SK-N-MC (cell line): ENCODE measurements at regions not wholly inside any gene's neighbourhood (a gene's known extent, or its start where the extent isn't known, plus 50 kb on each side); places are given as distances from the start of the nearest gene placed in this dataset.

ENCODE experiments used
- DNase-seq: peaks from one replicate; pipeline ENCODE4 v3.0.0-alpha.2; 2011; ENCODE audit warnings: low read depth, low spot score
- H3K27ac ChIP-seq: fragments of 200-600 bp; sonication (generic); 2 replicates; pipeline ENCODE4 v1.5.1; 2016; ENCODE audit warnings: mixed run types
- H3K36me3 ChIP-seq: fragments of 200-600 bp; sonication (generic); 2 replicates; pipeline ENCODE4 v1.6.1; 2017; ENCODE audit warnings: antibody characterized with exemption, low read length, mixed read lengths; ENCODE audit not compliant: insufficient read depth
- H3K4me3 ChIP-seq: fragments of 200-600 bp; sonication (generic); 2 replicates; pipeline ENCODE4 v1.5.1; 2016
- H3K9ac ChIP-seq: fragments of 200-600 bp; sonication (generic); 2 replicates; pipeline ENCODE4 v1.8.0; 2017; ENCODE audit warnings: mixed run types, mixed read lengths; ENCODE audit not compliant: insufficient read length
- H3K9me3 ChIP-seq: fragments of 200-600 bp; sonication (generic); 2 replicates; pipeline ENCODE4 v1.6.1; 2017; ENCODE audit warnings: low read depth, mild to moderate bottlenecking, antibody characterized with exemption, low read length, moderate library complexity, mixed read lengths
- EZH2 ChIP-seq: fragments of 200-600 bp; sonication (generic); IDR thresholded peaks from one replicate; pipeline ENCODE4 v1.6.1; 2017; ENCODE audit warnings: antibody characterized with exemption
- FOXP2 ChIP-seq: optimal IDR thresholded peaks from 2 replicates; pipeline ENCODE3; 2011; ENCODE audit warnings: mild to moderate bottlenecking, moderate library complexity; ENCODE audit not compliant: insufficient read depth; ENCODE audit errors: extremely low read length, control extremely low read depth
- POLR2AphosphoS5 ChIP-seq: IDR thresholded peaks from 2 replicates; pipeline ENCODE4 v1.6.1; 2012; ENCODE audit warnings: mild to moderate bottlenecking, low read depth, low read length, borderline replicate concordance

GRCh38 chr6:19643287-19643686, 193.9 kb upstream of the ID4 start:
- Histone ChIP-seq H3K27ac (no peak overlapping the region), H3K4me3 (no peak overlapping the region), H3K9ac (no peak overlapping the region), H3K9me3 (no peaks in the 10 kb centered on the region), H3K36me3 (no peaks in the 10 kb centered on the region)
- TF ChIP-seq FOXP2 (no peak), EZH2 (no peak), POLR2AphosphoS5 (no peak)
- DNase-seq, result no peak

DNA sequence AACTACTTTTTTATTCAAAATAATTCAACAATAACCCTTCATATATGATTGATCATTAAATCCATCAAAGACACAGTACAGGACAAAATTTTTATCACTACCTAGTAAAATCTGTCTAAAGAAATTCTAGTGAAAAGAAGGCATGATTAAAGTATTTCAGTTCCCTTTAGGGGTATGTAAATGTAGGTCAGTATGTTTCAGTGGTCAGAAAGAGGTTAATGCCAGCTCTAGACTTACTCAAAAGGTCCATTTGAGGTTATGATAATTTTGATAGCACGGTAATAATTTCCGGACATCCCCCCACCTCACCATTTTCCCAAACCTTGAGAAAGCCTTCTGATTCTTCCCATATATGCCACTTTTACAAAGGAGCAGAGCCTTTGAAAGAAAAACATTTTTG, 193.5 kb upstream of the ID4 start:
- no peaks in the 10 kb centered on the region for H3K36me3 ChIP-seq
- no peak overlapping the region for H3K9ac ChIP-seq
- no peak overlapping the region for H3K27ac ChIP-seq
- H3K9me3 ChIP-seq, result no peaks in the 10 kb centered on the region
- H3K4me3 ChIP-seq, result no peak overlapping the region
- DNase-seq, result no peak
- TF ChIP-seq POLR2AphosphoS5 (no peak), EZH2 (no peak), FOXP2 (no peak)

DNA sequence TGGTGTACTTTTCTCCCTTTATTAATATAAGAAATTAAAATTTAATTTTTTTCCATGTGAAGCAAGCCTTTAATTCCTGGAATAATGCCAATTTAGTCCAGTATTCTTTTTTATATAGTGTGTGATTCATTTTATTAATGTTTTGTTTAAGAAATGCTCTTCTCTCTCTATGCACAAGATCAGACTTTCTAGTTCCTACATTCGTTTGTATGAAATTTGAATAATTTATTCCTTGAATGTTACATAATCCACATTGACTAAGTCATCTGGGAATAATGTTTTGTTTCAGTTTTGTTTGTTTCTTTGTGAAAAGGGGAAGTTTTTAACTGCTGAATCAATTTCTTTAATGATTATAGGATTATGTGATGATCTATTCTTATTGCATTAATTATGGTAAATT, 181.4 kb upstream of the ID4 start:
- Histone ChIP-seq H3K9ac (no peak overlapping the region), H3K27ac (no peak overlapping the region), H3K9me3 (no peaks in the 10 kb centered on the region), H3K36me3 (no peaks in the 10 kb centered on the region), H3K4me3 (no peak overlapping the region)
- no peak for TF ChIP-seq POLR2AphosphoS5
- TF ChIP-seq EZH2, result no peak
- TF ChIP-seq FOXP2, result no peak
- no peak for DNase-seq

- H3K27ac ChIP-seq, result no peak overlapping the region
- DNase-seq, result no peak
- no peak for TF ChIP-seq FOXP2
- TF ChIP-seq EZH2, result no peak
- TF ChIP-seq POLR2AphosphoS5, result no peak
- no peak overlapping the region for H3K4me3 ChIP-seq
- H3K9ac ChIP-seq, result no peak overlapping the region
- H3K36me3 ChIP-seq, result no peaks in the 10 kb centered on the region
- H3K9me3 ChIP-seq, result no peaks in the 10 kb centered on the region
These were observed 176.9 kb upstream of the ID4 start for GRCh38 chr6:19660123-19660910.

GRCh38 chr6:19662911-19663310, 174.3 kb upstream of the ID4 start:
- Histone ChIP-seq H3K36me3 (no peaks in the 10 kb centered on the region), H3K9ac (no peak overlapping the region), H3K4me3 (no peak overlapping the region), H3K9me3 (no peaks in the 10 kb centered on the region), H3K27ac (no peak overlapping the region)
- TF ChIP-seq FOXP2 (no peak), POLR2AphosphoS5 (no peak), EZH2 (no peak)
- no peak for DNase-seq

- Histone ChIP-seq H3K4me3 (peak overlapping the region; percentile 11; the same call in 1 of the 2 replicates), H3K36me3 (no peaks in the 10 kb centered on the region), H3K9me3 (no peaks in the 10 kb centered on the region), H3K9ac (no peak overlapping the region), H3K27ac (no peak overlapping the region)
- no peak for TF ChIP-seq FOXP2
- no peak; the same call in 1 of the 2 replicates for TF ChIP-seq POLR2AphosphoS5
- TF ChIP-seq EZH2, result no peak
- DNase-seq, result no peak
These were observed 173.7 kb upstream of the ID4 start for GRCh38 chr6:19663479-19663878.

DNA sequence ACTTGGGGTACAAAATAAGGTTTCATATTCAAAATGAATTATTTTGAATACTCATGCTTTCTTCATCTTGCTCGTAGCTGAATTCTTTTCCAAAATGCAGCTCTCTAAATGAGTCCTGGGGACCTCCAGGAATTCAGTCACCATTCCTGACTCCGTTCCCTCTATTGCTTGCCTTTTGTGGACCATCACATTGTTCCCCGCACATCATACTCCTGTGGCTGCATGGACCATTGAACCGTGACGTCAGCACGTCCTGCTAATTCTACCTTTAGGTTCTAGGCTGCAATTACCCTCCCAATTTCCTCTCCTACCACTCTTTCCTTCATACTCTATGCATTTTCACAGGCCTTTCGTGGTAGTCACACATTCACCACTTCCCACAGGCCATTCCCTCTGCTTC, 173.1 kb upstream of the ID4 start:
- H3K9me3 ChIP-seq, result no peaks in the 10 kb centered on the region
- H3K9ac ChIP-seq, result no peak overlapping the region
- H3K27ac ChIP-seq, result no peak overlapping the region
- no peaks in the 10 kb centered on the region for H3K36me3 ChIP-seq
- no peak for TF ChIP-seq EZH2
- TF ChIP-seq POLR2AphosphoS5, result no peak
- TF ChIP-seq FOXP2, result no peak
- H3K4me3 ChIP-seq, result no peak overlapping the region
- DNase-seq, result no peak

GRCh38 chr6:19664878-19665612, 172.1 kb upstream of the ID4 start:
- H3K4me3 ChIP-seq, result peak overlapping the region; percentile 72
- no peaks in the 10 kb centered on the region for H3K36me3 ChIP-seq
- no peak overlapping the region for H3K9ac ChIP-seq
- H3K9me3 ChIP-seq, result no peaks in the 10 kb centered on the region
- TF ChIP-seq FOXP2 (peak; percentile 50), POLR2AphosphoS5 (peak; percentile 70; the same call in 1 of the 2 replicates), EZH2 (no peak)
- peak; percentile 91 for DNase-seq
- peak overlapping the region; percentile 91 for H3K27ac ChIP-seq
